ENCODE measurements at regions not wholly inside any gene's neighbourhood (a gene's known extent, or its start where the extent isn't known, plus 50 kb on each side); places are given as distances from the start of the nearest gene placed in this dataset.

- H3K27me3 Mint-ChIP-seq (ENCODE audit: insufficient read depth), result peaks cover 30% of the 10 kb centered on the region
- H3K27ac Mint-ChIP-seq, result no peak overlapping the region
- peaks cover 27% of the 10 kb centered on the region for H3K4me1 Mint-ChIP-seq (ENCODE audit: low read depth)
These were observed 107.3 kb upstream of the SERP2 start for GRCh38 chr13:44266305-44266704.

DNA sequence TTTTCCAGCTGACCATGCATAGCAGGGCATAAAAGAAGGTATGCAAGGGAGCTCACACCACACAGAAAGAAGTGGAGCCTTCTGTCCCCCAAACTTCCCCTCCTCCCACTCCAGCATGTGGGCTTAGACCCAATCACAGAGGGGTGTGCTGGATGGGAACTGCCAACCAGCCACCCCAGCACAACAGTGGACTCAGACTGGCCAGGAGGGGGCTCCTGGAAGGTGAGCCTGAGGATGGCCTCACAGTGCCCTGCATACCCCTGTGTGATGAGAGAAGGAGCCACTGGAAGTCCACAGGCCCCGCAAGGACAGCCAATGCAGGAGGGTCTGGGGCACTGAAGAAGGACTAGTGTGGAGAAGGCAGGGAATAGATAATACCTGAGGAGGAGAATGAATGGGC lies 106.9 kb upstream of the SERP2 start:
- Mint-ChIP-seq H3K27me3 (ENCODE audit: insufficient read depth) (peaks cover 30% of the 10 kb centered on the region), H3K4me1 (ENCODE audit: low read depth) (peaks cover 31% of the 10 kb centered on the region), H3K27ac (no peak overlapping the region)

More at GRCh38 chr13:44266305-44266704, 107.3 kb upstream of the SERP2 start:
- Mint-ChIP-seq H3K36me3 (ENCODE audit: low read depth) (no peaks in the 10 kb centered on the region), H3K9me3 (no peaks in the 10 kb centered on the region), H3K4me3 (no peak overlapping the region)
- TF ChIP-seq CTCF (IDR thresholded peaks at IDR 0.05), result no peak
- no peak for DNase-seq

DNA sequence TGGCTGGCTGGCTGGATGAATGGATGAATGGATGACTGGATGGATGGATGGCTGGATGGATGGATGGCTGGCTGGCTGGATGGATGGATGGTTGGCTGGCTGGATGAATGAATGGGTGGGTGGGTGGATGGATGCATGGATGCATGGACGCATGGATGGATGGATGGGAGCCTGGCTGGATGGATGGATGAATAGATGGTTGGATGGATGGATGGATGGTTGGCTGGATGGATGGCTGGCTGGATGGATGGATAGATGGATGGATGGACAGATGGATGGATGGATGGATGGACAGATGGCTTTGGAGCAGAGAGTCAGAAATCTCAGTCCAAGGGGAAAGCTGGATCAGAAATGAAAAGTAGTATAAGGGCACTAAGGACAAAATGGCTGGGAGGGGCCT lies 106.4 kb upstream of the SERP2 start:
- no peak overlapping the region for H3K4me3 Mint-ChIP-seq
- H3K27ac Mint-ChIP-seq, result no peak overlapping the region
- H3K4me1 Mint-ChIP-seq (ENCODE audit: low read depth), result peaks cover 36% of the 10 kb centered on the region
- H3K27me3 Mint-ChIP-seq (ENCODE audit: insufficient read depth), result peaks cover 30% of the 10 kb centered on the region
- DNase-seq, result no peak
- TF ChIP-seq CTCF (IDR thresholded peaks at IDR 0.05), result no peak
- H3K9me3 Mint-ChIP-seq, result no peaks in the 10 kb centered on the region
- H3K36me3 Mint-ChIP-seq (ENCODE audit: low read depth), result no peaks in the 10 kb centered on the region

More for the DNA sequence above, 106.9 kb upstream of the SERP2 start:
- no peaks in the 10 kb centered on the region for H3K9me3 Mint-ChIP-seq
- no peak for DNase-seq
- TF ChIP-seq CTCF (IDR thresholded peaks at IDR 0.05), result no peak
- H3K36me3 Mint-ChIP-seq (ENCODE audit: low read depth), result no peaks in the 10 kb centered on the region
- H3K4me3 Mint-ChIP-seq, result no peak overlapping the region

DNA sequence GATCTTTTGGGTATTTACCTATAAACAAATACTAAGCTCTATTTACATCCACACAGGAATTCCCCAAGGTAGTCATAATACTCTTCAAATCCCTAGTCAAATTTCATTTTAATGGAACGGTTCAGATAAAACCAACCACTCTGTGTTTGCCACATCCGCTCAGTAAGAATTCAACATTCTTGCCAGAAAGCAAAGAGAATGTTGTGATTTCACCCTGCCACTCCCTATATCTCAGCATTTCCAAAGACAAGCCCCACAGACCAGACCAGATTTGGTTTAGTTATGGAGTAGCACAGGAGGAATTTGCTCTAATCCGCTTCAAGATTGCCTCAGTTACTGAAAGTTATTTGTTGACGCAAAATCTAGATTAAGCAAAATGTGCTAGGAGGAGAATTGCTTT lies 105.6 kb upstream of the SERP2 start:
- peak; percentile 32 for DNase-seq
- Mint-ChIP-seq H3K36me3 (ENCODE audit: low read depth) (no peaks in the 10 kb centered on the region), H3K4me1 (ENCODE audit: low read depth) (peaks cover 43% of the 10 kb centered on the region), H3K27ac (no peak overlapping the region), H3K4me3 (no peak overlapping the region), H3K27me3 (ENCODE audit: insufficient read depth) (peaks cover 30% of the 10 kb centered on the region), H3K9me3 (no peaks in the 10 kb centered on the region)
- no peak for TF ChIP-seq CTCF (IDR thresholded peaks at IDR 0.05)

GRCh38 chr13:44268980-44269379 lies 104.6 kb upstream of the SERP2 start:
- no peaks in the 10 kb centered on the region for H3K9me3 Mint-ChIP-seq
- H3K36me3 Mint-ChIP-seq (ENCODE audit: low read depth), result no peaks in the 10 kb centered on the region
- no peak for DNase-seq
- no peak overlapping the region for H3K4me3 Mint-ChIP-seq
- H3K27me3 Mint-ChIP-seq (ENCODE audit: insufficient read depth), result peaks cover 25% of the 10 kb centered on the region
- H3K4me1 Mint-ChIP-seq (ENCODE audit: low read depth), result peaks cover 53% of the 10 kb centered on the region
- no peak for TF ChIP-seq CTCF (IDR thresholded peaks at IDR 0.05)
- no peak overlapping the region for H3K27ac Mint-ChIP-seq

DNA sequence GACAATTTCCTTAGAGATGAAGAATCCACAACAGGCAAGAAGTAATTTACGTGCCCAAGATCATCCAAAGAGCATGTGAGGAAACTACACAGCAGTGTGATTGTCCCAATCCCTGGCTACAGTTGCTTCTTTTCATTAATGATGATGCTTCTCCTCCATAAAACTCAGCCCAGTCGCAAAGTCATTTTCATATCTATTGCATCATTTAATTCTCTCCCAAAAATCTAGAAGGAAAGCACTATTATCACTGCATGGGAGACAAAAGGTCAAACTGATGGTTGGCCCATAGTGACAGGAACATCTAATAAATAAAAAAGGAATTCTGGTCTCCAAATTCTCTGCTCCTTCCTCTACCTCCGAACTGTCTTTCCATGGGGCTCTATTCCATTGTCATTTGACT lies 103.5 kb upstream of the SERP2 start:
- H3K27me3 Mint-ChIP-seq (ENCODE audit: insufficient read depth), result peaks cover 16% of the 10 kb centered on the region
- no peak for TF ChIP-seq CTCF (IDR thresholded peaks at IDR 0.05)
- no peak overlapping the region for H3K27ac Mint-ChIP-seq
- H3K4me1 Mint-ChIP-seq (ENCODE audit: low read depth), result peaks cover 63% of the 10 kb centered on the region
- H3K4me3 Mint-ChIP-seq, result no peak overlapping the region
- DNase-seq, result no peak
- H3K36me3 Mint-ChIP-seq (ENCODE audit: low read depth), result no peaks in the 10 kb centered on the region
- no peaks in the 10 kb centered on the region for H3K9me3 Mint-ChIP-seq

Measured in HFFc6 (cell line).